ENCODE measurements at regions not wholly inside any gene's neighbourhood (a gene's known extent, or its start where the extent isn't known, plus 50 kb on each side); places are given as distances from the start of the nearest gene placed in this dataset.

- Histone ChIP-seq H3K4me2 (ENCODE audit: low read depth, low read length) (no peak overlapping the region), H4K20me1 (ENCODE audit: insufficient read depth, low read length) (peaks cover 9% of the 10 kb centered on the region; the same call in 1 of the 2 replicates), H3K27me3 (ENCODE audit: control insufficient read depth in 1 of 2, insufficient read depth in 2 of 2, low read length in 2 of 2) (no peaks in the 10 kb centered on the region), H3K27ac (ENCODE audit: extremely low read length, insufficient read depth, low read length) (no peak overlapping the region), H3K36me3 (replicated peaks in 1 of 2; ENCODE audit: control insufficient read depth in 1 of 2, insufficient read depth in 2 of 2, low read length in 2 of 2) (peaks cover 9 to 38% of the 10 kb centered on the region in 2 experiments; a peak in 4 of 5 replicates), H2AFZ (ENCODE audit: low read length) (no peak overlapping the region), H3K9me3 (ENCODE audit: low read length) (no peaks in the 10 kb centered on the region), H3K79me2 (ENCODE audit: insufficient read depth, low read length) (no peaks in the 10 kb centered on the region), H3K9ac (ENCODE audit: insufficient read depth, low read depth, low read length) (no peak overlapping the region), H3K4me3 (replicated peaks in 1 of 3; ENCODE audit: insufficient read depth in 1 of 3, low read depth in 2 of 3, low read length in 3 of 3) (no peak overlapping the region), H3K4me1 (ENCODE audit: insufficient read depth, low read length) (no peaks in the 10 kb centered on the region)
- no peak for DNase-seq (ENCODE audit: low spot score)
- ChIA-PET CTCF (ENCODE audit: low intra/inter-chr PET ratio, low total read pairs) (no interaction called here), POLR2A (no interaction called here)
- no peak for FAIRE-seq
- no TSS peak for BruUV-seq (replicated peaks)
- TF ChIP-seq HNF4A (CRISPR knock-in tag; IDR thresholded peaks at IDR 0.05) = no peak
- TF ChIP-seq CENPBD1 (CRISPR knock-in tag; IDR thresholded peaks at IDR 0.05; ENCODE audit: borderline replicate concordance, low read depth) = no peak
- no peak for TF ChIP-seq MLLT10 (CRISPR knock-in tag; IDR thresholded peaks at IDR 0.05)
- no peak for TF ChIP-seq MIER3 (CRISPR knock-in tag; IDR thresholded peaks at IDR 0.05; ENCODE audit: borderline replicate concordance)
- intact Hi-C loops (cut with micrococcal nuclease; ENCODE audit: unreplicated experiment) = no loop called here
- no peak for ATAC-seq
- WGBS (ENCODE audit: low lambda C conversion rate) = 95% methylated on average over 4 of the region's 14 CpGs
- in situ Hi-C loops (cut with HindIII; ENCODE audit: extremely low pct_ligation_motif_present, low pct_unique_long_range_greater_than_20kb) = no loop called here
These were observed 422.4 kb downstream of the CTTN start for GRCh38 chr11:70820712-70821111.

GRCh38 chr11:70823771-70824170 lies 425.4 kb downstream of the CTTN start:
- TF ChIP-seq ZNF44 (CRISPR knock-in tag; IDR thresholded peaks at IDR 0.05) (no peak), TFE3 (CRISPR knock-in tag; IDR thresholded peaks at IDR 0.05) (no peak), NFKB2 (CRISPR knock-in tag; IDR thresholded peaks at IDR 0.05; ENCODE audit: borderline replicate concordance) (no peak), ZSCAN9 (CRISPR knock-in tag; IDR thresholded peaks at IDR 0.05; ENCODE audit: borderline replicate concordance) (no peak)
- no peak overlapping the region for H3K27ac ChIP-seq (ENCODE audit: extremely low read length, insufficient read depth, low read length)
- H3K4me3 ChIP-seq (replicated peaks in 1 of 3; ENCODE audit: insufficient read depth in 1 of 3, low read depth in 2 of 3, low read length in 3 of 3) = no peak overlapping the region
- no peak for FAIRE-seq
- in situ Hi-C loops (cut with HindIII; ENCODE audit: extremely low pct_ligation_motif_present, low pct_unique_long_range_greater_than_20kb) = no loop called here
- H3K36me3 ChIP-seq (replicated peaks in 1 of 2; ENCODE audit: control insufficient read depth in 1 of 2, insufficient read depth in 2 of 2, low read length in 2 of 2) = peaks cover 7 to 26% of the 10 kb centered on the region in 2 experiments; a peak in 3 of 5 replicates
- no TSS peak for BruUV-seq (replicated peaks)
- intact Hi-C loops (cut with micrococcal nuclease; ENCODE audit: unreplicated experiment) = no loop called here
- CTCF ChIA-PET (ENCODE audit: low intra/inter-chr PET ratio, low total read pairs) = no interaction called here
- H3K4me1 ChIP-seq (ENCODE audit: insufficient read depth, low read length) = no peaks in the 10 kb centered on the region
- POLR2A ChIA-PET = no interaction called here
- H3K9ac ChIP-seq (ENCODE audit: insufficient read depth, low read depth, low read length) = no peak overlapping the region
- no peak overlapping the region for H3K4me2 ChIP-seq (ENCODE audit: low read depth, low read length)
- WGBS (ENCODE audit: low lambda C conversion rate) = 94% methylated on average over 4 of the region's 7 CpGs
- no peaks in the 10 kb centered on the region for H3K9me3 ChIP-seq (ENCODE audit: low read length)
- H3K79me2 ChIP-seq (ENCODE audit: insufficient read depth, low read length) = no peaks in the 10 kb centered on the region
- H4K20me1 ChIP-seq (ENCODE audit: insufficient read depth, low read length) = peaks cover 3% of the 10 kb centered on the region; the same call in 1 of the 2 replicates
- no peak overlapping the region for H2AFZ ChIP-seq (ENCODE audit: low read length)
- DNase-seq (ENCODE audit: low spot score) = no peak
- no peak for ATAC-seq
- no peaks in the 10 kb centered on the region for H3K27me3 ChIP-seq (ENCODE audit: control insufficient read depth in 1 of 2, insufficient read depth in 2 of 2, low read length in 2 of 2)
